Activated CD8-positive, alpha-beta T cell treated with anti-CD3 and anti-CD28 coated beads, Interleukin-2, amount 10 ng/mL, durations not matched to agents 7 days and 5 days (primary cell): ENCODE measurements at regions not wholly inside any gene's neighbourhood (a gene's known extent, or its start where the extent isn't known, plus 50 kb on each side); places are given as distances from the start of the nearest gene placed in this dataset.

ENCODE experiments used
- ATAC-seq: fragments of 150-1000 bp; cut with Tn5 transposase; one replicate; pipeline ENCODE4 v1.10.0; 2021; ENCODE audit warnings: moderate library complexity
- CTCF ChIA-PET: fragments of 350-600 bp; sonication (Branson Sonifier 250); formaldehyde crosslinking; loops from one replicate; lab custom pipeline; 2021; ENCODE audit warnings: antibody characterized with exemption; lab: Charles Lee
- POLR2A ChIA-PET: fragments of 350-600 bp; sonication (Branson Sonifier 250); formaldehyde crosslinking; loops from one replicate; lab custom pipeline; 2021; ENCODE audit warnings: antibody characterized with exemption; lab: Charles Lee
- DNase-seq: peaks from one replicate; pipeline ENCODE4 v3.0.0-alpha.2; 2020
- H3K27ac Mint-ChIP-seq: one replicate; pipeline ENCODE4 v1.8.0; 2021; ENCODE audit warnings: mild to moderate bottlenecking, mixed read lengths
- H3K27me3 Mint-ChIP-seq: one replicate; pipeline ENCODE4 v1.8.0; 2021; ENCODE audit warnings: low read depth, mixed read lengths
- H3K36me3 Mint-ChIP-seq: one replicate; pipeline ENCODE4 v1.8.0; 2021; ENCODE audit warnings: low read depth, mixed read lengths
- H3K4me1 Mint-ChIP-seq: one replicate; pipeline ENCODE4 v1.8.0; 2021; ENCODE audit warnings: low read depth, mixed read lengths
- H3K4me3 Mint-ChIP-seq: one replicate; pipeline ENCODE4 v1.8.0; 2021; ENCODE audit warnings: mild to moderate bottlenecking, mixed read lengths
- H3K9me3 Mint-ChIP-seq: one replicate; pipeline ENCODE4 v1.8.0; 2022; ENCODE audit warnings: mixed read lengths; ENCODE audit not compliant: insufficient read depth

- Mint-ChIP-seq H3K27ac (no peak overlapping the region), H3K9me3 (no peaks in the 10 kb centered on the region), H3K36me3 (no peaks in the 10 kb centered on the region), H3K4me1 (no peaks in the 10 kb centered on the region), H3K4me3 (no peak overlapping the region), H3K27me3 (no peaks in the 10 kb centered on the region)
- CTCF ChIA-PET: no interaction called here
- no peak for DNase-seq
- POLR2A ChIA-PET: no interaction called here
- no peak for ATAC-seq
These were observed 141.9 kb downstream of the KCNA5 start for GRCh38 chr12:5185435-5186069.

- H3K27ac Mint-ChIP-seq: no peak overlapping the region
- CTCF ChIA-PET: no interaction called here
- ATAC-seq: no peak
- H3K4me3 Mint-ChIP-seq: no peak overlapping the region
- no peaks in the 10 kb centered on the region for H3K36me3 Mint-ChIP-seq
- H3K9me3 Mint-ChIP-seq: no peaks in the 10 kb centered on the region
- POLR2A ChIA-PET: no interaction called here
- no peak for DNase-seq
- no peaks in the 10 kb centered on the region for H3K4me1 Mint-ChIP-seq
- H3K27me3 Mint-ChIP-seq: no peaks in the 10 kb centered on the region
These were observed 143.0 kb downstream of the KCNA5 start for GRCh38 chr12:5186715-5187114.

- Mint-ChIP-seq H3K4me1 (no peaks in the 10 kb centered on the region), H3K4me3 (no peak overlapping the region), H3K36me3 (no peaks in the 10 kb centered on the region), H3K9me3 (no peaks in the 10 kb centered on the region), H3K27ac (no peak overlapping the region), H3K27me3 (peaks cover under 1% of the 10 kb centered on the region)
- ATAC-seq: no peak
- ChIA-PET CTCF (no interaction called here), POLR2A (no interaction called here)
- DNase-seq: no peak
These were observed 143.5 kb downstream of the KCNA5 start for GRCh38 chr12:5187136-5187535.

- H3K4me3 Mint-ChIP-seq: no peak overlapping the region
- no peaks in the 10 kb centered on the region for H3K36me3 Mint-ChIP-seq
- H3K9me3 Mint-ChIP-seq: no peaks in the 10 kb centered on the region
- ChIA-PET POLR2A (no interaction called here), CTCF (no interaction called here)
- H3K4me1 Mint-ChIP-seq: no peaks in the 10 kb centered on the region
- DNase-seq (no peak), ATAC-seq (no peak)
- peaks cover 3% of the 10 kb centered on the region for H3K27me3 Mint-ChIP-seq
- H3K27ac Mint-ChIP-seq: no peak overlapping the region
These were observed 144.8 kb downstream of the KCNA5 start for GRCh38 chr12:5188472-5188871.

GRCh38 chr12:5189173-5189572, 145.5 kb downstream of the KCNA5 start:
- ChIA-PET CTCF (no interaction called here), POLR2A (no interaction called here)
- H3K4me1 Mint-ChIP-seq: no peaks in the 10 kb centered on the region
- H3K4me3 Mint-ChIP-seq: no peak overlapping the region
- peaks cover 3% of the 10 kb centered on the region for H3K27me3 Mint-ChIP-seq
- no peaks in the 10 kb centered on the region for H3K9me3 Mint-ChIP-seq
- ATAC-seq: no peak
- no peak overlapping the region for H3K27ac Mint-ChIP-seq
- DNase-seq: no peak
- H3K36me3 Mint-ChIP-seq: no peaks in the 10 kb centered on the region

- DNase-seq: no peak
- H3K27me3 Mint-ChIP-seq: peaks cover 3% of the 10 kb centered on the region
- no peak overlapping the region for H3K27ac Mint-ChIP-seq
- no peaks in the 10 kb centered on the region for H3K9me3 Mint-ChIP-seq
- no peak overlapping the region for H3K4me3 Mint-ChIP-seq
- no peaks in the 10 kb centered on the region for H3K4me1 Mint-ChIP-seq
- ChIA-PET CTCF (no interaction called here), POLR2A (no interaction called here)
- H3K36me3 Mint-ChIP-seq: no peaks in the 10 kb centered on the region
- no peak for ATAC-seq
These were observed 148.3 kb downstream of the KCNA5 start for GRCh38 chr12:5191803-5192538.

GRCh38 chr12:5192726-5193125, 149.0 kb downstream of the KCNA5 start:
- CTCF ChIA-PET: no interaction called here
- H3K27me3 Mint-ChIP-seq: peaks cover 3% of the 10 kb centered on the region

GRCh38 chr12:5194306-5194705, 150.6 kb downstream of the KCNA5 start:
- no peak overlapping the region for H3K27ac Mint-ChIP-seq
- H3K4me3 Mint-ChIP-seq: no peak overlapping the region
- ATAC-seq (no peak), DNase-seq (no peak)
- H3K9me3 Mint-ChIP-seq: no peaks in the 10 kb centered on the region
- CTCF ChIA-PET: no interaction called here
- H3K4me1 Mint-ChIP-seq: no peaks in the 10 kb centered on the region
- POLR2A ChIA-PET: no interaction called here
- peaks cover 5% of the 10 kb centered on the region for H3K27me3 Mint-ChIP-seq
- no peaks in the 10 kb centered on the region for H3K36me3 Mint-ChIP-seq

More at GRCh38 chr12:5192726-5193125, 149.0 kb downstream of the KCNA5 start:
- no peaks in the 10 kb centered on the region for H3K4me1 Mint-ChIP-seq
- POLR2A ChIA-PET: no interaction called here
- no peaks in the 10 kb centered on the region for H3K36me3 Mint-ChIP-seq
- no peak for DNase-seq
- H3K4me3 Mint-ChIP-seq: no peak overlapping the region
- H3K27ac Mint-ChIP-seq: no peak overlapping the region
- no peak for ATAC-seq
- H3K9me3 Mint-ChIP-seq: no peaks in the 10 kb centered on the region

- H3K36me3 Mint-ChIP-seq: no peaks in the 10 kb centered on the region
- peaks cover 5% of the 10 kb centered on the region for H3K27me3 Mint-ChIP-seq
- H3K9me3 Mint-ChIP-seq: no peaks in the 10 kb centered on the region
- POLR2A ChIA-PET: no interaction called here
- CTCF ChIA-PET: no interaction called here
- no peak for DNase-seq
- no peaks in the 10 kb centered on the region for H3K4me1 Mint-ChIP-seq
- no peak for ATAC-seq
- H3K4me3 Mint-ChIP-seq: no peak overlapping the region
- no peak overlapping the region for H3K27ac Mint-ChIP-seq
These were observed 151.6 kb downstream of the KCNA5 start for GRCh38 chr12:5195244-5195643.

- no peaks in the 10 kb centered on the region for H3K36me3 Mint-ChIP-seq
- ChIA-PET CTCF (no interaction called here), POLR2A (no interaction called here)
- H3K27ac Mint-ChIP-seq: no peak overlapping the region
- H3K4me3 Mint-ChIP-seq: no peak overlapping the region
- DNase-seq (no peak), ATAC-seq (no peak)
- H3K27me3 Mint-ChIP-seq: peaks cover 5% of the 10 kb centered on the region
- H3K4me1 Mint-ChIP-seq: no peaks in the 10 kb centered on the region
- no peaks in the 10 kb centered on the region for H3K9me3 Mint-ChIP-seq
These were observed 152.0 kb downstream of the KCNA5 start for GRCh38 chr12:5195691-5196090.

GRCh38 chr12:5197131-5197530, 153.5 kb downstream of the KCNA5 start:
- no peak overlapping the region for H3K4me3 Mint-ChIP-seq
- DNase-seq (no peak), ATAC-seq (no peak)
- POLR2A ChIA-PET: no interaction called here
- no peak overlapping the region for H3K27ac Mint-ChIP-seq
- no peaks in the 10 kb centered on the region for H3K9me3 Mint-ChIP-seq
- H3K36me3 Mint-ChIP-seq: no peaks in the 10 kb centered on the region
- CTCF ChIA-PET: no interaction called here
- no peaks in the 10 kb centered on the region for H3K4me1 Mint-ChIP-seq
- H3K27me3 Mint-ChIP-seq: peaks cover 5% of the 10 kb centered on the region

- H3K4me3 Mint-ChIP-seq: no peak overlapping the region
- no peaks in the 10 kb centered on the region for H3K9me3 Mint-ChIP-seq
- peaks cover 2% of the 10 kb centered on the region for H3K27me3 Mint-ChIP-seq
- no peak overlapping the region for H3K27ac Mint-ChIP-seq
- no peaks in the 10 kb centered on the region for H3K4me1 Mint-ChIP-seq
- CTCF ChIA-PET: no interaction called here
- no peak for ATAC-seq
- POLR2A ChIA-PET: no interaction called here
- H3K36me3 Mint-ChIP-seq: no peaks in the 10 kb centered on the region
- DNase-seq: no peak
These were observed 154.0 kb downstream of the KCNA5 start for GRCh38 chr12:5197656-5198055.
